ENCODE measurements at regions not wholly inside any gene's neighbourhood (a gene's known extent, or its start where the extent isn't known, plus 50 kb on each side); places are given as distances from the start of the nearest gene placed in this dataset.

- DNase-seq, result no peak
These were observed 50.3 kb downstream of the UTRN start for GRCh38 chr6:144335311-144335861.

GRCh38 chr6:144335914-144336313 is 50.8 kb downstream of the UTRN start:
- no peak for DNase-seq

- no peak for DNase-seq
These were observed 51.8 kb downstream of the UTRN start for GRCh38 chr6:144336900-144337299.

GRCh38 chr6:144338474-144338873 is 53.3 kb downstream of the UTRN start:
- DNase-seq, result no peak

DNA sequence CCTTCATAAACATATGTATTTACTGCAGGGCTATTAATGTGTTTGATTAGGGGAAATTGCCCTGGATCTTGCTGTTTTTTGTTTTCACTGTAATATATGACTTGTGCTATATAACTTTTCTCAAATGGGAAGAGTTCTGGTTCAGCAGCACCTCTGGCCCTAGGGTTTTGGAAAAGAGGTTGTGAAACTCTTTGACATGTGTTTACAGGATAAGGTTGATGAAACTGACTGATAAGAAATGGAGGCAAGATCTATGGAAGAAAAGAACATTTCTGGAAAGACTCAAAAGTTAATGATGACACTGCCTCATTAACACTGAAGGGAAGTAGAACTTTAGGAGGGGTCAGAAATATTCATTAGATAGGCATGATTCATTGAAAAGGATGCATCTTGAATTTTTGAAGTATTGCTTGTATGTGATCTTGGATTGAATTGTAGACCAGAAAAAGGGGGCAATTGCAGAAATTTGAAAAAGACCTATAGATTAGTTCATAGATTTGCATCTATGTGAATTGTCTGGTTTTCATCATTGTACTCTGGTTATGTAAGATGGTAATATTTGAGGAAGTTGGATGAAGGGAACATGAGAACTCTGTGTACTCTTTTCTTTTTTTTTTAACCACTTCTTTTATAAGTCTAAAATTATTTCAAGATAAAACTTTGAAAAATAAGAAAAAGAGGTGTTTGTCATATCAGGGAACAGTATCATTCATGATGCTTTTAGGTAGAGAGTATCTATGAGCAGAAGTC is 54.0 kb downstream of the UTRN start:
- DNase-seq, result no peak

GRCh38 chr6:144339859-144340452 is 54.8 kb downstream of the UTRN start:
- DNase-seq, result no peak

DNA sequence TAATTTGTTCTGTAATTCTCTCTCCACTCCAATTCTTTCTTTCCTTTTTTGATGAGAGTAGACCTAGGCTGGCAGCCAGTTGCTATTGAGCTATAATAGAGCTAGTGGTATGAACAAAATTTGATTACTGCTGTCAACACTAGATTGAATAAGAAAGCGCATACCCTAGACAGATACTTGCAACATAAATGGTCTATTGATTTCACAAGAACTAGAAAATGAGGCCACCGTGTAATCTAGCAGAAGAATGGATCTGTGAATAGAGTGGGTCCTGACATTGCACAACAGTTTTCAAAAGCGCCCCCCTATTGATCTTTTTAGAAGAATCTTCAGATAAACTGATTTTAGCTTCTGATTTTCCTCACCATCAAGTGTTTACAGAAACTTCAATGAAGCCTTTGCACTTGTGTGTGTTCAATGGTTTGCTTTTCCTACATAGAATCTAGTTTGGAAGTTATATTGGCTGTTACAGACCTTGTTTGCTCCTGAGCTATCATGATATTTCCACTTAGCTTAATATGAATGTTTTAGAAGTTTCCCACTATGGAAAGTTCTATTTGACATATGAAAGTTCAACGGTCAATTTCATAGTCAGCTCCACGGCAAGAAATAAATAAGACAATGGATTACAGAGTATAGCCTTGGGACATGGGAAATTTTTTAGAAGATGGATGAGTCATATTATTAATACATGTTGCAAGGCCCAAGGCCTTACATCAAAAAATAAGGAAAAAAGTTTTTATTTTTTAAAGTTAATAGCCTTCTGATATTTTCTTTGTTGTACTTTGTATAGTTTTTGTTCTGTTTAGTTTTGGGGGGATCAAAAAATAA is 55.6 kb downstream of the UTRN start:
- no peak for DNase-seq

DNA sequence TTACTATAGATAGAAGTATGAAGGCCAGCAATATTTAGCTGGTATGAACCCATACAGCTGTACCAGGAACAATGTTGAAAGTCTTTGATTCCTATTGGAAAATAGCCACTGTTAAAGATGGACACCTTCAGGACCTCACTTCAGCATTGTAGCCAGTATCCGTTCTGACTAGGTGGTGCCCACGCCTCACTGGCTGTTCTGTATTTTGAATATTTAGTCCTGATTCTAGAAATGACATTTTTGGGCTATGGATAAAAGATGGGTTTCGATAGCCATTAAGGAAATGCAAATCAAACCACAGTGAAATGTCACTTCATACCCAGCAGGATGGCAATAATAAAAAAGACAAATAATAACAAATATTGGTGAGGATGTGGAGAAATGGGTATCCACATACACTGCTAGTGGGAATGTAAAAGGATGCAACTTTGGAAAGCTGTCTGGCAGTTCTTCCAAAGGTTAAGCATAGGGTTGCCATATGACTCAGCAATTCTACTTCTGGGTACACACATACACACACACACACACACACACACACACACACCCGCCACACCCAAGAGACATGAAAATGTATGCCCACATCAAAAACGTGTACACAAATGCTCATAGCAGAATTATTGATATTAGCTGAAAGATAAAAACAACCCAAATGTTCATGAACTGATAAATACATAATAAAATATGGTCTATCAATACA is 56.8 kb downstream of the UTRN start:
- no peak for DNase-seq

DNA sequence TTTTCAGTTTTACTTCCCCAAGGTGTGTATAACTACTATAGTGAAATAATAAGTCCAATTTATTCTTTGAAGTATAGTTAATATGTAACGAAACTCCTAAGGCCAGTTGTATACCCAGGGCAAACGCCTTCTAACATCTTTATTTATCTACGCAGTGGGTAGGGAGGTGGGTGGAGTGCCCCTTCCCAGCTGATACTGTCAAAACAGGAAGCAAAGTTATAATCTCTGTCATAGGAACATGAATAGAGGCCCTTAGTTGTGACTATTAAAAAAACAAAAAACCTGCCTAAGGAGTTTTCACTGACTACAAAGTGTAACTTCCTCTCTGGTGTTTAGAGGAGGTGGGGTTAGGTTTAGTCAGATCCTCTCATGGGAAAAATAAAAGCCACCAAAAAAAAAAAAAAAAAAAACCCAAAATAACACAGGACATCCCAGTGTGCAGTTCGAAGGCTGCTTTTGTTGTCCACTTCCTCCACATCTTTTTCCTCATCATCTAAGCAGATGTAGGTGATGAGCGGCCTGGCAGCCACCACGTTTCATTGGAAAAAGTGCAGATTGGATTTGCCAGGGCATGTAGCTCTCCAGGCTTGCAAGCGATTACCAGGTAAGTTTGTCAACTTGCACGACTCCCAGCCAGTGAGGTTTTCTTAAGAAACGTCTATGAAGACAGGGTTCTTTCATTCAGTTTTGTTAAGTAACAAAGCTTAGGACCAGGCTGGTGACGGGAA is 58.7 kb downstream of the UTRN start:
- no peak for DNase-seq

DNA sequence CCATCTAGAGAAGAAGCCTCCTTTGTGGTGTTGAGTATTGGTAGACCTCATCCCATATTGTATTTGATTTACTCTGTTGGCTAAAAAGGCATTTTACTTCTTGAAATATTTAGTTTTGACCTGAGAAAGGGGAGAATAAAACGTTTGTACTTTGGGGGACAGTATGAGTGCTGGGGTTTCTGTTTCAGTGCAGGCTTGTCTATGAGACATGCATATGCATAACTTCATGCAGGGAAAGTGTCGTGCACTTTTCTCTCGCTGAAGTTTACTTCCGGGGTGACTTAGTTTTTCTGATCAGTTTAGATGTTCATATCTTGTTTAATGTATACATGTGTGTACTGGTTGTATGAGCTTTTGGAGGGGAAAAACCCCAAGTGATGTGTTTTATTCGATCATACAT is 59.5 kb downstream of the UTRN start:
- DNase-seq, result no peak

GRCh38 chr6:144345451-144345850 is 60.3 kb downstream of the UTRN start:
- DNase-seq, result no peak

DNA sequence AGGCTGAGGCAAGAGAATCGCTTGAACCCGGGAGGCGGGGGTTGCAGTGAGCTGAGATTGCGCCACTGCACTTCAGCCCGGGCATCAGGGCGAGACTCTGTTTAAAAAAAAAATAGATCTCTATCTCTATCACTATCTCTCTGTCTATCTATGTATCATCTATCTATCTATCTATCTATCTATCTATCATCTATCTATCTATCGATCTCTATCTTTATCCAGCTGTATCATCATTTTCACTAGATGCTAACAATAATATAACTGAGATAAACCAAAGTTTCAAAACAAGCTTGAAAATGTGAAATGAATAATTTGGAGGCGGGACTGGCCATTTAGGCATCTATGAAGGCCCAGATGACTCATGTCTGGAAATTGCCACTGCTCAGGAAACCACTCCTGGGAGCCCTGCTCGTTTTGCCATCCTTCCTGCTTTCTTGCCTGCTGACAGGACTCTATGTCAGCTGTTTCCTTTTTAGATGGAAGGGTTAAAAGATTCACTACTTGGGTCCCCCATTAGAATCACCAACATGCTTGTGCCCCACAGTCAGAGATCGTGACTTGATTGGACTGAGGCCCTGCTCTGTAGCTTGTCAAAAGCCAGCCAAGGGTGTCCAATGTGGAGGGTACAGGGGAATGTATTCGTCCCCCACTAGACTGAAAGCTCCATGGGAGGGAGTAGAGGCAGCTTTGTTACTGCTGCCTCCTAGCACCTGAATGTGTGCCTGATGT is 61.7 kb downstream of the UTRN start:
- no peak for DNase-seq

- no peak for DNase-seq
These were observed 62.3 kb downstream of the UTRN start for GRCh38 chr6:144347448-144347759.

DNA sequence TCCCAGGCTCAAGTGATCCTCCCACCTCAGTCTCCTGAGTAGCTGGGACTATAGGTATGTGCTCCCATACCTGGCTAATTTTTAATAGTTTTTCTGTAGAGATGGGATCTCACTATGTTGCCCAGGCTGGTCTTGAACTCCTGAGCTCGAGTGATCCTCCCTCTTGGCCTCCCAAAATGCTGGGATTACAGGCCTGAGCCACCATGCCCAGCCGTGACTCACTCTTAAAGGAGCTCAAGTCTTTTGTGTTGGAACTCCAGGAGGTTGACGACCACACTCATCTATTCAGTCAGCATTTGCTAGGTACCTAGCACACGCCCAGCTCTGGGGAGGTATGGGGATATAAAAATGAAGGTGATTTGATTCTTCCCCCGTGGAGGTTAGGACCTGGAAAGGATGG is 62.8 kb downstream of the UTRN start:
- no peak for DNase-seq

DNA sequence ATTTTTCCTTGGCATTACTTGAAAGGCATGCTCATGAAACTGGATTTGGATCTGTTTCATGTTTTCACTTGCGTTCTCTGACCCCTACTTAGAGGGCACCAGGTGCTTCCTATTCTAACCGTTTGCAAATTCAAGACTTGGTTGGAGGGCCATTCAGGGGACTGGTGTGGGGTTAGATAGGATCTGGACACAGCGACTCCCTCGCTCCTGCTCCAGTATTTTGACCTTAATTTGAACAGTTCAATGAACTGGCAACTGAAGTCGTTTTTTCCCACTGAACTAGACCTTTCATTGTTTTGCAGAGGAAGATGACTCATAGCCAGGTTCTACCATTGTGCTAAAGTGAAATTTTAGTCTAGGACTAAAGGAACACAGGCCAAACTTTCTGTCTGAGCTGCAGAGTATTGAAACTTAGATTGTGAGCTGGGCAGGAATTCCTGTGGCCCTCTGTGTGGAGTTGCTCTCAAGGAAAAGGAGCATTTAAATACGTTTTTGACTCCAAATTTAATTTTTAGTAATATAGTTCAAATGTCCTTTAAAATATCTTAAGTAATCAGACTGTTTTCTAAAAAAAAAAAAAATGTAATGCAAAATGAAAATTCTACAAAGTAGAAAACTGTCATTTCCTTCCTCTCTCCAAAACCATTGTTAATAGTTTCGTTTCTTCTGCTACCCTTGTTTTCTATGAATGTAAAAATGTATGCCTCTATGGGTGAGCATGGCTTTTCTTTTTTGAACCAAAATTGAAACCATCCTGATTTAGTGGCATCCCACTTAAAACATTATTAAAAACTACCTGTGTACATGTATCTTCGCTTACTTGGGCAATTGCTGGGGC is 64.8 kb downstream of the UTRN start:
- no peak for DNase-seq

DNA sequence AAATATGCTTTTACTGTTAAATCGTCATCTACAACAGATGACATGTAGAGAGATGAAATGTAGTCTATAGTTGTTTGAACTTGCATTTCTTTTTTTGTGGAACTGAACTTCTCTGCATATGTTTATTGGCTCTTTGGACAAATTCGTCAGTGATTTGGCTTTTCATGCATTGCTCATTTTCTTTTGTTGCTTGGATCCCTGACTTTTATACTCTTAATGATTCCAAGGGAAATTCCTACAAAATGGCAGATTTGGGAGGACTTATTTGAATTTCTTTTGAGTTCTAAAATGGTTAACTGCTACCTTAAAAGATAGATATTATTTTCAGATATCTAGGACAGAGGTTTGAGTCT is 65.4 kb downstream of the UTRN start:
- DNase-seq, result no peak

DNA sequence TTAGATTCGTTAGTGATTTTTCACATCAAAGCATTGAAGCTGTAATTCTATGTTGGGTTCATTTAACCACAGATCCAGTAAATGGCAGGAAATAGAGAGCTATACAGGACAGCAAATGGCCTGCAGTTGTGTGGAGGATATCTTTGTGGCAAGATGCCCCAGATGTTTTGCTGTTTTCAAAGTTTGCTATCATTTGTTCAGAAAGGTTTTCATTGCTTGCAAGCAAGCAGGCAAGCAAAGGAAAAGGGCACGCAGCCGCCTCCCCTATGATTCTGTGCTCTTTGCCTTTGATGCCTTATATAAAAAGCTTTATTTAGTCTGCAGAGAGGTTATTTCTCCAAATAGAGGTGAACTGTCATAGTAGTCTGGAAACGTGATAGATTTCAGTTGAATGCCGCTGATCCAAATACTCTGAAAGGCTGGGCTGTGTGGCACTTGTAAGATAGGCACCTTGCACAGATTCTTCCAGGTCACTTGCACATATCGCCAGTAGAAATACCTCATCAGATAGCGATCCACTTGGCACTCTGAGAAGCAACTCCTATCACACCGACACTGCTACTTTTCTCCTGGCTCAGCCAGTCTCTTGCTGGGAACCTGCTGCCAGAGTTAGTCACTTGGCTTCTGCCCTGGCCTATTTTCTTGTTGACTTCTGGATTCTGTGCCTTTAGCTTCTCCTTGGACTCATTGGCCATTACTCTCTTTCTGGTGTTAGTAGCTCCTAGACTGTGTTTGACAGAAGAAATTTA is 66.4 kb downstream of the UTRN start:
- no peak for DNase-seq

- no peak for DNase-seq
These were observed 67.2 kb downstream of the UTRN start for GRCh38 chr6:144352331-144352730.

DNA sequence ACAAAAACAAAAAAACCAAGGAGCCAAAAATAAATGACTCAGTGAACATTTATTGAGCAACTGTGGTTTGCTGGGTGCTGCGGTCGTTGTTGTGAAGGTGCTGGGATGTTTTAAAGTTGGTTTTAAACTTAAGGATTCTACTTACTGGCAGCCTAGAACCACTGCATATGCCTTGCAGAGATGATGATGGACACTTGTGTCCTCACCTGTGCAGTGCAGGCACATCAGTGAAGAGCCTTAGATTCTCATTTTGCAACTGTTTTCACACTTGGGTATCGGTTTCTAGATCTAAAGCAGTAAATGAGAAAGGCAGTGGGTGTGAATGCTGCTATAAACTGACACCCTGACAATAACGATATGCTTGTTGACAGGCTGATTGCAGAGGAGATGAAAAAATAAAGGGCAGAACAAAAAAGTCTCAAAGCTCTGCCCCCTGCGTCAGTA is 68.8 kb downstream of the UTRN start:
- no peak for DNase-seq

GRCh38 chr6:144359783-144360182 is 74.6 kb downstream of the UTRN start:
- DNase-seq, result no peak
